Endothelial cell of umbilical vein (primary cell): ENCODE measurements at regions not wholly inside any gene's neighbourhood (a gene's known extent, or its start where the extent isn't known, plus 50 kb on each side); places are given as distances from the start of the nearest gene placed in this dataset.

Experiments
- BruUV-seq: library from RNA; stranded (reverse); fragments of 400-500 nt; replicated peaks from 2 replicates; lab custom pipeline; 2021; lab: Mats Ljungman, UMichigan
- CTCF ChIA-PET: fragments of 300-600, 350-600 bp; sonication (Branson Sonifier 250); formaldehyde crosslinking; loops from one replicate; lab custom pipeline; 2021; ENCODE audit warnings: antibody characterized with exemption, inconsistent platforms; lab: Charles Lee
- POLR2A ChIA-PET: fragments of 300-600, 350-600 bp; sonication (Branson Sonifier 250); formaldehyde crosslinking; loops from one replicate; lab custom pipeline; 2021; ENCODE audit warnings: antibody characterized with exemption, inconsistent platforms; lab: Charles Lee
- DNase-seq: peaks from one replicate; pipeline ENCODE4 v3.0.0-alpha.2; 2011; ENCODE audit warnings: low read depth, low spot score
- FAIRE-seq: peaks from 2 replicates; lab custom pipeline; 2011; peaks lifted over from hg19 to GRCh38; lab: Jason Lieb, UNC
- H2AFZ ChIP-seq: 2 replicates; pipeline ENCODE4 v1.6.0; 2012; ENCODE audit warnings: low read depth, low read length, control low read depth, inconsistent platforms
- H3K27ac ChIP-seq: 2 replicates; pipeline ENCODE4 v1.5.1; 2011; ENCODE audit warnings: low read depth, mild to moderate bottlenecking, control low read depth, low read length, moderate library complexity; ENCODE audit not compliant: insufficient read depth
- H3K27me3 ChIP-seq, 2 experiments: 2 replicates each; pipeline versions ENCODE4 v1.6.0 to v1.6.1; 2011; ENCODE audit warnings: low read length in 2 of 2, mixed read lengths in 1 of 2; ENCODE audit not compliant: control insufficient read depth in 2 of 2, insufficient read depth in 2 of 2
- H3K36me3 ChIP-seq, 2 experiments: 2 replicates in 1 of 2; 3 replicates in 1 of 2; pipeline ENCODE4 v1.5.1; 2011; ENCODE audit warnings: low read length in 2 of 2, mild to moderate bottlenecking in 1 of 2, moderate library complexity in 1 of 2; ENCODE audit not compliant: control insufficient read depth in 2 of 2, insufficient read depth in 2 of 2; ENCODE audit errors: extremely low read depth in 1 of 2
- H3K4me1 ChIP-seq: 3 replicates; pipeline ENCODE4 v1.5.1; 2011; ENCODE audit warnings: mild to moderate bottlenecking, low read length; ENCODE audit not compliant: control insufficient read depth, insufficient read depth; ENCODE audit errors: extremely low read depth
- H3K4me2 ChIP-seq: 2 replicates; pipeline ENCODE4 v1.6.1; 2011; ENCODE audit warnings: low read length, control low read depth, mixed read lengths; ENCODE audit not compliant: insufficient read depth
- H3K4me3 ChIP-seq, 3 experiments: fragments of 200-600 bp in 1 of 3; sonication (generic), shearing (Covaris generic) in 1 of 3; replicated peaks in 1 of 3; 2 replicates each; pipeline ENCODE4 v1.5.1; 2011 to 2016; ENCODE audit warnings: control low read depth in 3 of 3, low read length in 3 of 3, mild to moderate bottlenecking in 2 of 3, inconsistent platforms in 1 of 3, low read depth in 1 of 3, moderate library complexity in 1 of 3; ENCODE audit not compliant: insufficient read depth in 1 of 3
- H3K79me2 ChIP-seq: 2 replicates; pipeline ENCODE4 v1.6.0; 2012; ENCODE audit warnings: low read length, inconsistent platforms; ENCODE audit not compliant: control insufficient read depth, insufficient read depth
- H3K9ac ChIP-seq: replicated peaks from 2 replicates; pipeline ENCODE3; 2011; ENCODE audit warnings: low read length, control low read depth; ENCODE audit not compliant: insufficient read depth; ENCODE audit errors: extremely low read depth
- H3K9me1 ChIP-seq: replicated peaks from 3 replicates; pipeline ENCODE4 v1.6.0; 2011; ENCODE audit warnings: mild to moderate bottlenecking, low read length; ENCODE audit not compliant: control insufficient read depth, insufficient read depth; ENCODE audit errors: extremely low read depth
- H3K9me3 ChIP-seq: replicated peaks from 2 replicates; pipeline ENCODE4 v1.5.1; 2012; ENCODE audit warnings: low read length, inconsistent platforms; ENCODE audit not compliant: control insufficient read depth, insufficient read depth
- H4K20me1 ChIP-seq: replicated peaks from 2 replicates; pipeline ENCODE3; 2011; ENCODE audit warnings: mild to moderate bottlenecking, low read length; ENCODE audit not compliant: control insufficient read depth, insufficient read depth; ENCODE audit errors: extremely low read depth
- CTCF ChIP-seq, 2 donors: IDR thresholded peaks; 1 replicate in 1 of 2; 2 replicates in 1 of 2; pipeline ENCODE4 v1.5.1; 2011; ENCODE audit warnings: low read length in 2 of 2, mild to moderate bottlenecking in 2 of 2, moderate library complexity in 2 of 2, control low read depth in 1 of 2, inconsistent platforms in 1 of 2, low read depth in 1 of 2; ENCODE audit not compliant: insufficient read depth in 1 of 2; ENCODE audit errors: extremely low read depth in 1 of 2
- EZH2 ChIP-seq: IDR thresholded peaks from 2 replicates; pipeline ENCODE4 v1.6.1; 2012; ENCODE audit warnings: borderline replicate concordance, low read depth, mild to moderate bottlenecking, moderate library complexity, low read length, inconsistent platforms; ENCODE audit not compliant: severe bottlenecking
- FOS ChIP-seq: IDR thresholded peaks from 2 replicates; pipeline ENCODE4 v1.6.1; 2011; ENCODE audit warnings: mild to moderate bottlenecking, low read length, moderate library complexity, borderline replicate concordance; ENCODE audit not compliant: insufficient read depth
- GATA2 ChIP-seq: IDR thresholded peaks from 2 replicates; pipeline ENCODE4 v1.7.0; 2011; ENCODE audit warnings: low read depth, mild to moderate bottlenecking, moderate library complexity, mixed read lengths, low read length; ENCODE audit not compliant: insufficient read length, insufficient read depth
- JUN ChIP-seq: IDR thresholded peaks from 2 replicates; pipeline ENCODE4 v1.6.1; 2011; ENCODE audit warnings: borderline replicate concordance, low read depth; ENCODE audit not compliant: insufficient read length, insufficient read depth
- MYC ChIP-seq: IDR thresholded peaks from one replicate; pipeline ENCODE4 v1.6.1; 2011; ENCODE audit warnings: mild to moderate bottlenecking, low read depth, low read length
- POLR2A ChIP-seq: IDR thresholded peaks from 2 replicates; pipeline ENCODE4 v1.6.1; 2012; ENCODE audit warnings: low read depth, mild to moderate bottlenecking, control low read depth, low read length
- POLR2AphosphoS5 ChIP-seq: IDR thresholded peaks from 2 replicates; pipeline ENCODE4 v1.6.1; 2012; ENCODE audit warnings: low read depth, mild to moderate bottlenecking, control low read depth, low read length, moderate library complexity; ENCODE audit not compliant: insufficient read depth
- dilution Hi-C: fragments of 300-500 bp; cut with MboI; formaldehyde crosslinking; loops from one replicate; pipeline ENCODE4 v1.15.0; 2019; ENCODE audit warnings: low sequenced_read_pairs; ENCODE audit not compliant: extremely low pct_ligation_motif_present
- intact Hi-C: fragments of 100-400 bp; cut with micrococcal nuclease; formaldehyde crosslinking; loops from one replicate; pipeline ENCODE4 v1.10.0; 2022
- TF ChIP-seq, protein P1 (sequence below): IDR thresholded peaks from 2 replicates; pipeline ENCODE4 v1.6.1; 2011; ENCODE audit not compliant: insufficient read depth, insufficient read length

- intact Hi-C loops = no loop called here
- POLR2A ChIA-PET = no interaction called here
These were observed 1384.8 kb downstream of the FAM133A start for GRCh38 chrX:95058815-95059214.

More at GRCh38 chrX:95058815-95059214, 1384.8 kb downstream of the FAM133A start:
- Histone ChIP-seq H3K79me2 (no peaks in the 10 kb centered on the region), H3K27ac (no peak overlapping the region), H3K4me3 (no peak overlapping the region), H3K27me3 (no peaks in the 10 kb centered on the region), H2AFZ (no peak overlapping the region), H3K4me1 (no peaks in the 10 kb centered on the region), H3K4me2 (no peak overlapping the region), H3K9me3 (no peaks in the 10 kb centered on the region), H4K20me1 (no peaks in the 10 kb centered on the region), H3K9ac (no peak overlapping the region), H3K9me1 (no peaks in the 10 kb centered on the region), H3K36me3 (no peaks in the 10 kb centered on the region)
- FAIRE-seq = no peak
- CTCF ChIA-PET = no interaction called here
- TF ChIP-seq JUN (no peak), POLR2A (no peak), POLR2AphosphoS5 (no peak), EZH2 (no peak), CTCF (IDR thresholded peaks at IDR 0.05; ENCODE audit: extremely low read depth in 1 of 2, insufficient read depth in 1 of 2, low read depth in 1 of 2, low read length in 2 of 2) (no peak), FOS (no peak), GATA2 (no peak), MYC (no peak)
- TF ChIP-seq, protein P1, sequence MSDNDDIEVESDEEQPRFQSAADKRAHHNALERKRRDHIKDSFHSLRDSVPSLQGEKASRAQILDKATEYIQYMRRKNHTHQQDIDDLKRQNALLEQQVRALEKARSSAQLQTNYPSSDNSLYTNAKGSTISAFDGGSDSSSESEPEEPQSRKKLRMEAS = no peak
- no peak for DNase-seq
- dilution Hi-C loops = no loop called here
- BruUV-seq = no TSS peak
